Hepatic stellate cell (primary cell): ENCODE measurements at regions not wholly inside any gene's neighbourhood (a gene's known extent, or its start where the extent isn't known, plus 50 kb on each side); places are given as distances from the start of the nearest gene placed in this dataset.

ENCODE experiments used
- DNase-seq: peaks from one replicate; pipeline ENCODE4 v3.0.0; 2011; ENCODE audit warnings: low spot score

DNA sequence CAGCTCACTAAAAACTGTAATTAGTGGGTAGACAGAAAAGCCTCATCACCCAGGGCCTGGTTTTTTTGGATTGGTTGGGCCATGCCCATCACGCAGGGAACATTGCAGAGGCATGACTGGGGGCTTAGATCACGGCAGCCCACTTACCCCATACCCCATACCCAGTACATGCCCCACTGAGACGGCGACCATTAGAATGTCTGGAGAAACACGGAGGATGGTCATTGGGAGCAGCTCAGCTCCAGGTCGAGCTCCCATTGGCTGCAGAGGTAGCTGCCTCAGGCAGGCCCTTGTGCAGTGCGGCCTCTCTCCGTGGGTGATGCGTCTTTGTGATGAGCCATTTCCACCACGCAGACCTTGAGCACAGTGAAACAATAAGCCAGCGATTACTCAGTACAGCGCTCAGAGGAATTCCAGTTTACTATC, 204.0 kb downstream of the GADD45G start:
- DNase-seq: no peak

DNA sequence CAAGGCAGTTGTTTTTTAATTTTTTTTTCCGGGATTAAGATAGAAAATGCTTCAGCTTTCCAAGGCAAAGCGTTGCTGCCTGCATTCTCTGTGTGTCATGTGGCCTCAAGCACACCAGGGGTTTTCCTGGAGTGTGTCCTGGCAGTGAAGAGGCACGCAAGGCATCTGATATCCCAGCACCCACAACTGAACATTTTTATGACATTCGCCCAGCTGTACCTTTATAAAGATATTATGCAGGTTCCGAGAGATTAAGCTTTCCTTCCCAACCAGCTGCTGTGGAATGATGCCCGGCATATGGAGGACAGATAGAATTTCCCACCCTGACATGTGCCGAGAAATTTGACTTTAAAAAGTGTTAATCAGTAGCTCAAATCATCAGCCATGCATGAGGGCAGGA, 205.6 kb downstream of the GADD45G start:
- no peak for DNase-seq

DNA sequence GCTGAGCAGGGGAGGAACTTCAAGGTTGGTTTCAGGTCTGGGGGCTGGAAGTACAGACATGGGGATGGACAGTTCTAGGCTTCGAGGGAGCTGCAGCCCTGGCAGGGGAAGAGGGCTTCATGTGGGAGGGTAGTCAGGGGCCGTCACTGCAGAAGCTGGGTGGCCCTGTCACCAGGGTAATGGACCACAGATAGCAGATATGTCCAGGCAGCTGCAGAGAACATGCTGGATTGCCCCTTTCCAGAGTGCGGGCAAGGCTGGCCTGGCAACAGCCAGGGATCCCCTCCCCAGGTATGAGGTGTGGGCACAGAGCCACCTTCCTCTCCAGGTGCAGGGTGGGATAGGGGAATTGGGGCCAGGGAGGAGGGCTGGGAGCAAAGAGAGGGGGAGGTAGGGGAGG, 206.5 kb downstream of the GADD45G start:
- DNase-seq: no peak

DNA sequence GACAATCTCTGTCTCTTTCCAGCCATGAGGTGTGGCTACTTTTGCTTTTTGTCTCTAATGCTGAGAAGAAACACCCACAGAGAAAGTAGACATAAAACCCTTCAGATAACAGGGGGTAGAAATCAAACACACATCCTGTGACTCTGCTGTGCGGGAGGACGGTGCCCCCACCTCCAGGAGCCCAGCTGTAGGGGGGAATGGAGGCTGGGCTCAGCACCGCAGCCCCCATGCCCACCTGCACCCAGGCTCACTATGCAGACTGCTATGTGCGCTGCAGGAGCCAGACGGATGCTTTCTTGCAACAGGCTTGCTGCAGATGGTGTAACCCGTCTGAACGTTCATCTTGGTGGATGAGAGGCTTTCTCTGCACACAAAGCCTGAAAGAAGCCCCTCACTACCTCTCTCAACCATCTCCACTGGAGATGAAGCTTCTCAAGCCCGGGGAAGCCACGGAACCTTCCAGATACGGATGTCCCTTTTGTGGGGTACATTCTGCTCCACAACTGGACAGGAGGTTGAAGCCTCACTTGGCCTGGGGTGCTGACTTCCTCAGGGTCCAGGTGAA, 207.2 kb downstream of the GADD45G start:
- no peak for DNase-seq

DNA sequence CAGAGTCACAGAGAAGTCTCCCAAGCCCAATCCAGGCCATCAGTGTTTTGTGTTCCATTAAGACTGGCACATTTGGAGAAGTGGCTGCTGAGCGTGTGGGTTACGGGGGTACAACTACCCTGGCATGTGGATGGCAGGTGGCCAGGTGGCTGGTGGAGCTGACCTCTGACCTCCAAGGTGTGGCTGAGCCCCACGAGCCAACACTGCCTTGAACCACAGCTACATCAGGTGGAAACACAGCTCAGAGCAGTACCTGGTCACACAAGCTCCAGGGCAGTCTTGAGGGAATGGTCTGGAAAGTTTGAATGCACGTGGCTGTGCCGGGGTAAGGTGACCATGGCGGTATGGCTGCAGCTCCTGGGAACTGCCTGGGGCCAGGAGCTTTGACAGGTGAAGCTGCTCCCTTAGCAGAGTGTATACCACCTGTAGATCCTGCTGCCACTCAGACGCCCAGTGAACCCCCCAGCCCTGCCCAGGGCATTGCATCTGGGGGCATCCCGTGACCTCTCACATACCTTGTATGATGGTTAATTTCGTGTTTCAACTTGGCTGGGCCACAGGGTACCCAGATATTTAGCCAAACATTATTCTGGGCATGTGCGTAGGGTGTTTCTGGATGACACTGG, 207.9 kb downstream of the GADD45G start:
- no peak for DNase-seq

- no peak for DNase-seq
Observed at GRCh38 chr9:89813482-89813881, 208.7 kb downstream of the GADD45G start.

DNA sequence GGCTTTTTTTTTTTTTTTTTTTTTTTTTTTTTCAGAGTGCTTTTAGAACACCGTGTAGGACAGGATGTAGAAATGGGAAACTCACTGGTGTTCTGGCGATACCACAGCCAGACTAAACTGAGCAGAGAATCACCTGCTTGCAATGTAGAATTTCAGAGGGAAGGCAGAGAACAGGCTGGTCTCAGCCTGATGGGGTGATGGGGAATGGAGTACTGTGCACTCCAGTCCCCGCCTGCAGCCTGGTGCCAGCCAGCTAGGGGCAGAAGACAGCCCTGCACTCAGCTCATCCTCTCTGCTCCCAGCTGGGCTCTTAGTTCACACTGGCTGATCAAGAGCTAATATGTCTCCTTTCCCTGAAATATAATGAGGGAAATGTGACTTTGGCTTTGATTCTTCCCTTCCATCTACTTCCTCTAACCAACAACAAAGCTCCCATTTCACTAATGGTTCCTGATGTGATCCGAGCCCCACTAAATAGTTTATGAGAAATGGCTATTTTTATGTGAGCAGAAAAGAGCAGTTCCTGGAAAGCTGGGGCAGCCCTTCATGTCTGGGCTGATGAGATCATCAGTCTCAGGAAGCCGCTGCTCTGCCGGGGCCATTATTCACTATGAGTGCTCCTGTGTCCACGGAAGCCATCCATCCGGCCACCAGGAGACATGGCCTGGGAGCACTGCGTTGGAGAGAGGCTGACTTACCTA, 209.7 kb downstream of the GADD45G start:
- peak; percentile 14 for DNase-seq

DNA sequence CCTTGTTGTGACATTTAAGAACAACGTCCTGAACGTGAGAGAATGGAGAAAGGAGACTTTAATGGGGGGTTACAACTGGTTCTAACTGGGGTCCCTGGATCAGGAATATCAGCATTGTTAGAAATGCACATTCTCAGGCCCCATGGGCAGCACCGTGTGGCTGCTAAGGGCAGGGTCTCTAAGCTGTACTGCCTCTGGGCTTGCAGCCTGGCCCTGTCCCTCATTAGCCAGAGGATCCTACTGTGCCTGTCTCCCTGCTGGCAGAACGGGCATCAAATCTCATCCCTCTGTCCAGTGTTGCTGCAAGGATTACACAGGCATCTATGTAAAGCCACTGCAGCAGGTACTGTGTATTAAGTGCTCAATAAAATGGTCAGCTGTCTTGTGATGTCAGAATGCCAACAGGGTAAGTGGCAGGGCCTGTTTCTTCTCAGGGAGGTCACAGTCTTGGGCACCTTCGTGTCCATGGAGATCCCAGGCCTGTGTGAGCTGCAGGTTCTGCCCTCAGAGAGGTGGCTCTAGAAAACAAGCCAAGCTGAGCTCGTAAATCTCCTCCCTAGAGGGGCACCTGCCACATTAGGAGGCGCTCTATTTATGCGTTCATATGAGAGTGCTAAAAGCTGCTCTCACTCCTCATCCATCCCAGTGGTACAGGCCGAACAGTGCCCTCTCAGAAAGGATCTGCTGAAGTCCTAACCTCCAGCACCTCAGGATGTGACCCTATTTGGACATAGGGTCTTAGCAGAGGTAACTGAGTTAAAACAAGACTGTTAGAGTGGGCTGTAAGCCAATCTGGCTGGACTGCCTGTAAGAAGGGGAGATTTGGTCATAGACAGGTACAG, 210.5 kb downstream of the GADD45G start:
- DNase-seq: no peak

- DNase-seq: no peak
Observed at GRCh38 chr9:89815903-89816573, 211.2 kb downstream of the GADD45G start.

- no peak for DNase-seq
Observed at GRCh38 chr9:89817151-89817950, 212.5 kb downstream of the GADD45G start.

GRCh38 chr9:89820337-89820736, 215.5 kb downstream of the GADD45G start:
- no peak for DNase-seq

DNA sequence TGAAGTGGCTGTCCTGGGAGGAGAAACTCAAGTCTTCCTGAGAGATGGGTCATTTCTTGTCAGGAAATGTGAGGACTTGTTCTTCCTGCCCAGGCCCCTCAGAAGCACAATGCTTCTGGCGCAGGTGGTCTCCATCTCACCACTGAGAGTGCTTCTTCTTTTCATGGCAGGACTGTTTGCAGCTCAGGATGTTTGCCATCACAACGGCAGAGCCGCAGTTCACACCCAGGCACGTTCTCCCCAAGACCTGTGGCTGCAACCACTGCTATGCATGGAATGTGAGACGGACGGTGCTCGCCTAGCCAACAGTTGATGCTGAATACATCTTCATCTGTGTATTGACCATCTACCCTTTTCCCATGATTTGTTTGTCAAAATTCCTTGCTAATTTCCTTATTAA, 216.3 kb downstream of the GADD45G start:
- DNase-seq: no peak

GRCh38 chr9:89822996-89823395, 218.2 kb downstream of the GADD45G start:
- DNase-seq: no peak

DNA sequence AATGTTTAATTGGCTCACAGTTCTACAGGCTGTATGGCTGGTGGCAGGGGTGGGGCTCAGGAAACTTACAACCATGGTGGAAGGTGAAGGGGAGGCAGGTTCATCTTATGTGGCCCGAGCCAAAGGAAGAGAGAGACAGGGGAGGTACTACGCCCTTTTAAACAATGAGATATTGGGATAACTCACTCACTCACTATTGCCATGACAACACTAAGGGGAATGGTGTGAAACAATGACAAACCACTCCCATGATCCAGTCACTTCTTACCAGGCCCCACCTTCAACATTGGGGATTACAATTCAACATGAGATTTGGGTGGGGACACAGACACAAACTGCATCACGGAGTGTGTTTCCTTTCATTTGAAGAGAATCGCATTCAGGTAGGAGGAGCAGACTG, 220.9 kb downstream of the GADD45G start:
- no peak for DNase-seq

GRCh38 chr9:89826186-89826585, 221.4 kb downstream of the GADD45G start:
- no peak for DNase-seq

DNA sequence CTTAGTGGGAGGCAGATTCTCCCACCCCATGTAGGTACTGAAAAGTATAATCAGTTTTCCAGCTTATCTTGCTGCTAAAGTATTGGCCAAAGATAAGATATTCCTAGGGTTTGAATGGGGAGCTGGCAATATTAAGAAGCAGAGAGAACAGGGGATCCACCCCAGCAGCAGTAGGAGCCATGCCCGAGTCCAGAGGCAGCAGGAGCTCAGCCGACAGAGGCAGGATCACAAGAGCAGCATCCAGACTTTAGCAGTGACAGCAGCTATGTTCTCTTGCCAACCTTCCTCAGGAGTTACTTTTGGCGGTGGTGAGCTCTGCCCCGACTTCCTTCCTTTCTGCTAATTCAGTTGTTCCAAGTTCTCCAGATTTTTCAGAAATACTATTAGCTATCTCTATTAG, 224.5 kb downstream of the GADD45G start:
- DNase-seq: no peak

- no peak for DNase-seq
Observed at GRCh38 chr9:89835666-89836065, 230.9 kb downstream of the GADD45G start.

DNA sequence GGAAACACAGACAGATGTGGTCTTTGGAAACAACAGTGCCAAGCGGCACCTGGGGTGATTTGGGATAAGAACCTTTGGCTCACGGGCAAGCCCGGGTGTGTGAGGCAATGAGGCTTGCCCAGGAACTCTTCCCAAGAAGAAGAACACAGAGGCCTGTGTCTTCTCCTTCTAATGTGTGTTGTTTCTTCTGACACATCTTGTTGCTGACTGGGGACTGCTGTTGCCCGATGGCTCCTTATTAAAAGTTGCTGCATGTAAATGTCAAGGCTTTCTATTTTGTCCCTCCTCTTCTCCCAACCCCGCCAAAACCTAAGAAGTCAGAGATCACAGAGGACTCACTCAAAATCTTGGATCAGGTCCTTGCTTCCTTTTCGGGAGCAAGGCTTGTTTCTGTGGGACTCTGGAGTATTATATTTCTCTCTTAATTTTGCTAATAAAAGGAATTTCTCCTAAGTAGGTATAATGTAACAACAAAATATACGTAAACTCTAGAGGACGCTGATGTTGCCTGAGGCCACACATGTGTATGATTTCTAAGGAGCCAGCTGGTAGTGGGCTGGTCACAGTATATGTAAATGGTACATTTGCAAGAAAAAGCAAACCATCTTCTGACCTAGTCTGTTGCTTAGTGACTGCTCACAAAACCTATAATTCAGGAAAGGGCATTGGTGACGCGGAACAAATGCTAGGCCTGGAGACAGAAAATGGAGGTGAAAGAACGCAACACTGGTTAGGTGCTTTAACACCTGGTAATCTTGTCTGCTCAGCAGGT, 232.5 kb downstream of the GADD45G start:
- no peak for DNase-seq

GRCh38 chr9:89837934-89838310, 233.1 kb downstream of the GADD45G start:
- no peak for DNase-seq

- DNase-seq: no peak
Observed at GRCh38 chr9:89838621-89839020, 233.8 kb downstream of the GADD45G start.

DNA sequence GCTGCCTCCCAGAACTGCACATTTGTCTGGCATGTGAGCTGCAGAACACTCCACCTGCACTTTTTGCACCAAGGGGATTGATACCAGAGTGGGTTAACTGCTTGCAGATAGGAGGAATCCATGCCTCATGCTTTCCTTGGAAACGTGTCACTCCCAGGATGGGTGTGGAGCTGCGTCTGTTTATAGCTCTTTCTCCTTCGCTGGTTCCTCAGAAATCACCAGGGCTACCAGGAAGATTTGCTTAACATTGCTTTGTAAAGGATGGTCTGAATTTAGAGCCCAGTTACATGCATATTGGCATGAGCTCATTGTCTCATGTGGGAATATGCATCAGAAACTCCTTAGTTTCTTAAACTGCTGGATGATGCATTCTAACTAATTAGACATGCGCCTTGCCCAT, 234.6 kb downstream of the GADD45G start:
- DNase-seq: no peak
